SK-N-SH (cell line): ENCODE measurements at regions not wholly inside any gene's neighbourhood (a gene's known extent, or its start where the extent isn't known, plus 50 kb on each side); places are given as distances from the start of the nearest gene placed in this dataset.

Experiments
- CTCF ChIA-PET: fragments of 300-600, 350-600 bp; formaldehyde crosslinking; extraction: SDS; loops from one replicate; lab custom pipeline; 2021; lab: Yijun Ruan, JAX
- POLR2A ChIA-PET: fragments of 350-600 bp; sonication (Branson Sonifier 250); formaldehyde crosslinking; extraction: SDS; loops from one replicate; lab custom pipeline; 2020; ENCODE audit warnings: antibody characterized with exemption, inconsistent platforms; lab: Yijun Ruan, JAX
- DNase-seq: peaks from one replicate; pipeline ENCODE4 v3.0.0; 2012
- H2AFZ ChIP-seq: fragments of 200-600 bp; sonication (generic); 2 replicates; pipeline ENCODE4 v1.8.1; 2016; ENCODE audit warnings: antibody characterized with exemption, mild to moderate bottlenecking, low read depth
- H3F3A ChIP-seq: fragments of 200-600 bp; sonication (generic); replicated peaks from 2 replicates; pipeline ENCODE3; 2016; ENCODE audit warnings: antibody characterized with exemption, mild to moderate bottlenecking; ENCODE audit not compliant: insufficient read depth
- H3K27ac ChIP-seq, 2 experiments: fragments of 200-500 bp in 1 of 2; fragments of 200-600 bp in 1 of 2; sonication (Bioruptor generic) in 1 of 2; sonication (generic), shearing (Covaris generic) in 1 of 2; 2 replicates each; pipeline versions ENCODE4 v1.5.1 to v1.6.1; 2014 to 2016; ENCODE audit warnings: low read depth in 2 of 2, inconsistent platforms in 1 of 2, low read length in 1 of 2, mild to moderate bottlenecking in 1 of 2, mixed read lengths in 1 of 2
- H3K27me3 ChIP-seq: fragments of 200-600 bp; sonication (generic), shearing (Covaris generic); 2 replicates; pipeline ENCODE4 v1.6.1; 2016; ENCODE audit warnings: mixed run types; ENCODE audit not compliant: insufficient read depth
- H3K36me3 ChIP-seq, 2 experiments: fragments of 200-500 bp in 1 of 2; fragments of 200-600 bp in 1 of 2; sonication (Bioruptor generic) in 1 of 2; sonication (generic) in 1 of 2; replicated peaks in 1 of 2; 2 replicates each; pipeline versions ENCODE3 to v1.5.1; 2014 to 2016; ENCODE audit warnings: low read length in 1 of 2, mild to moderate bottlenecking in 1 of 2; ENCODE audit not compliant: insufficient read depth in 2 of 2, control insufficient read depth in 1 of 2
- H3K4me1 ChIP-seq, 2 experiments: fragments of 200-500 bp in 1 of 2; fragments of 200-600 bp in 1 of 2; sonication (Bioruptor generic) in 1 of 2; sonication (generic), shearing (Covaris generic) in 1 of 2; 2 replicates each; pipeline versions ENCODE4 v1.5.1 to v1.6.1; 2014 to 2016; ENCODE audit warnings: low read depth in 1 of 2, low read length in 1 of 2, mixed run types in 1 of 2; ENCODE audit not compliant: insufficient read depth in 2 of 2, control insufficient read depth in 1 of 2
- H3K4me2 ChIP-seq: fragments of 200-600 bp; sonication (generic), shearing (Covaris generic); 2 replicates; pipeline ENCODE4 v1.6.1; 2017; ENCODE audit warnings: mixed run types
- H3K4me3 ChIP-seq, 2 experiments: fragments of 200-500 bp in 1 of 2; fragments of 200-600 bp in 1 of 2; sonication (Bioruptor generic) in 1 of 2; sonication (generic), shearing (Covaris generic) in 1 of 2; 2 replicates each; pipeline versions ENCODE4 v1.5.1 to v1.8.1; 2014 to 2016; ENCODE audit warnings: low read depth in 2 of 2, inconsistent platforms in 1 of 2, low read length in 1 of 2, mild to moderate bottlenecking in 1 of 2, mixed read lengths in 1 of 2, moderate library complexity in 1 of 2
- H3K79me2 ChIP-seq: fragments of 200-600 bp; sonication (generic); 2 replicates; pipeline ENCODE4 v1.8.1; 2017; ENCODE audit warnings: mild to moderate bottlenecking; ENCODE audit not compliant: insufficient read depth
- H3K9ac ChIP-seq: fragments of 200-600 bp; sonication (generic); 2 replicates; pipeline ENCODE4 v1.6.1; 2017; ENCODE audit warnings: mixed run types
- H3K9me2 ChIP-seq: fragments of 200-600 bp; sonication (generic); 2 replicates; pipeline ENCODE4 v1.6.1; 2017; ENCODE audit warnings: mixed run types
- H3K9me3 ChIP-seq: fragments of 200-600 bp; sonication (generic); 2 replicates; pipeline ENCODE4 v1.6.1; 2017; ENCODE audit warnings: mixed run types, mild to moderate bottlenecking, moderate library complexity
- H4K20me1 ChIP-seq: fragments of 200-600 bp; sonication (generic); 2 replicates; pipeline ENCODE4 v1.6.1; 2017; ENCODE audit warnings: mild to moderate bottlenecking, mixed run types; ENCODE audit not compliant: insufficient read depth
- CHD2 ChIP-seq: fragments of 150-350 bp; IDR thresholded peaks from 2 replicates; pipeline ENCODE4 v1.6.1; 2018; ENCODE audit warnings: low read length; ENCODE audit not compliant: partially characterized antibody
- EZH2phosphoT487 ChIP-seq: fragments of 200-600 bp; sonication (generic); IDR thresholded peaks from 2 replicates; pipeline ENCODE4 v1.6.1; 2017; ENCODE audit warnings: low read depth, mixed run types, mild to moderate bottlenecking, antibody characterized with exemption, moderate library complexity, borderline replicate concordance
- FOSL2 ChIP-seq: IDR thresholded peaks from 2 replicates; pipeline ENCODE4 v1.4.0; 2012; ENCODE audit warnings: low read depth, mild to moderate bottlenecking, moderate library complexity, borderline replicate concordance
- FOXM1 ChIP-seq: IDR thresholded peaks from 2 replicates; pipeline ENCODE4 v1.4.0; 2012; ENCODE audit warnings: low read depth, mild to moderate bottlenecking
- GABPA ChIP-seq: IDR thresholded peaks from 2 replicates; pipeline ENCODE4 v1.4.0; 2012; ENCODE audit warnings: low read depth, mild to moderate bottlenecking
- GATA2 ChIP-seq: sonication (generic); formaldehyde crosslinking; IDR thresholded peaks from 2 replicates; pipeline ENCODE4 v1.5.0; 2020; ENCODE audit warnings: mild to moderate bottlenecking, missing genetic modification reagents
- JUND ChIP-seq: IDR thresholded peaks from 2 replicates; pipeline ENCODE4 v1.4.0; 2012
- MXI1 ChIP-seq: IDR thresholded peaks from 2 replicates; pipeline ENCODE4 v1.6.1; 2012; ENCODE audit warnings: mild to moderate bottlenecking, low read depth, low read length, improper control_type of control experiment
- NFIC ChIP-seq: IDR thresholded peaks from 2 replicates; pipeline ENCODE4 v1.4.0; 2012; ENCODE audit warnings: borderline replicate concordance
- POLR2AphosphoS5 ChIP-seq: IDR thresholded peaks from 2 replicates; pipeline ENCODE4 v1.6.1; 2012; ENCODE audit warnings: low read depth, low read length
- RAD21 ChIP-seq: IDR thresholded peaks from 2 replicates; pipeline ENCODE4 v1.6.1; 2012; ENCODE audit warnings: mild to moderate bottlenecking, low read length
- RCOR1 ChIP-seq: fragments of 150-350 bp; IDR thresholded peaks from 2 replicates; pipeline ENCODE4 v1.6.1; 2017; ENCODE audit warnings: antibody characterized with exemption, low read length
- RFX5 ChIP-seq: IDR thresholded peaks from 2 replicates; pipeline ENCODE4 v1.6.1; 2012; ENCODE audit warnings: mild to moderate bottlenecking, improper control_type of control experiment, low read length
- RXRA ChIP-seq: IDR thresholded peaks from 2 replicates; pipeline ENCODE4 v1.4.0; 2012; ENCODE audit warnings: low read depth, mild to moderate bottlenecking, borderline replicate concordance
- SMC3 ChIP-seq: IDR thresholded peaks from 2 replicates; pipeline ENCODE4 v1.6.1; 2012; ENCODE audit warnings: low read depth, low read length, improper control_type of control experiment
- TAF1 ChIP-seq: IDR thresholded peaks from 2 replicates; pipeline ENCODE4 v1.6.1; 2012; ENCODE audit warnings: low read depth, mild to moderate bottlenecking, low read length, moderate library complexity, borderline replicate concordance
- TCF12 ChIP-seq: IDR thresholded peaks from 2 replicates; pipeline ENCODE4 v1.4.0; 2012
- WGBS: methylation state at CpG from one replicate; pipeline ENCODE4 v1.1.6; 2017; ENCODE audit warnings: low lambda C conversion rate; 5-methylcytosine and 5-hydroxymethylcytosine counted together
- TF ChIP-seq, protein P1 (sequence below): IDR thresholded peaks from 2 replicates; pipeline ENCODE4 v1.4.0; 2012; ENCODE audit warnings: low read depth, borderline replicate concordance
- TF ChIP-seq, protein P2 (sequence below): fragments of 200-600 bp; sonication (generic); IDR thresholded peaks from 2 replicates; pipeline ENCODE4 v1.6.1; 2017; ENCODE audit warnings: antibody characterized with exemption, mild to moderate bottlenecking, moderate library complexity
- TF ChIP-seq, protein P3 (sequence below): fragments of 150-350 bp; IDR thresholded peaks from 2 replicates; pipeline ENCODE4 v1.6.1; 2017; ENCODE audit warnings: antibody characterized with exemption, low read length, low read depth, borderline replicate concordance
- TF ChIP-seq, protein P4 (sequence below): IDR thresholded peaks from 2 replicates; pipeline ENCODE4 v1.4.0; 2012; ENCODE audit warnings: low read depth

DNA sequence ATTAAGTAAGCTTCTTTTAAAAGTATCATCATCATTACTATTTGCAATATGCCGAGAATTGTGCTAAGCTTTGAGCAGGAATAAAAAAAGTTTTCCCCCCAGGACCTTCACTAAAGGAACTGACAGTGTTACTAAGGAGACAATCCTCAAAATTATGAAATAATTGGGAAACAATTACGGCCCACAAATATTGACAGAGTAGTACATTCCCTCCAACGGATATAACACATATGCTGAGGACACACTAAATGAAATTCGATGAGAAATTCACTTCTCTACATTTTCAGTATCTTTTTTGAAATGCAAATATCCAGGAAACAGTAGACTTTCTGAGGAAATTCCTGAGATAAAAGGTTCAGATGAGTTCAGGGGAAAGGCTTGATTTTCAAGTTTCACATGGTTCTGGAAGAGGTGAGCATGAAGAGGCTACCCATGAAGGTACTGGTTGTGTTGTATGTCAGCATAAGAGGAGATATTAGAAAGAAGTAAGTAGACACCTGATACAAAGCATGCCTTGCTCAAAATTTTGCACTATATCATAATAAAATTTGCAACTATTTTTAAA lies 171.2 kb upstream of the NR5A2 start:
- no peak for TF ChIP-seq TAF1
- no peak for TF ChIP-seq SMC3
- Histone ChIP-seq H3K4me1 (no peaks in the 10 kb centered on the region; a peak in 1 of 4 replicates), H3K4me3 (no peak overlapping the region), H3K27ac (peak overlapping the region in 1 of 2 experiments; percentile 50; a peak in 2 of 4 replicates), H3K9ac (no peak overlapping the region), H3K27me3 (no peaks in the 10 kb centered on the region), H3K9me2 (no peaks in the 10 kb centered on the region), H3K79me2 (no peaks in the 10 kb centered on the region), H3K4me2 (no peak overlapping the region), H4K20me1 (no peaks in the 10 kb centered on the region), H3K36me3 (no peaks in the 10 kb centered on the region), H2AFZ (no peak overlapping the region), H3F3A (no peaks in the 10 kb centered on the region), H3K9me3 (no peaks in the 10 kb centered on the region)
- no peak for DNase-seq
- WGBS: 55% methylated on average over 4 of the region's 4 CpGs
- ChIA-PET POLR2A (no interaction called here), CTCF (no interaction called here)

DNA sequence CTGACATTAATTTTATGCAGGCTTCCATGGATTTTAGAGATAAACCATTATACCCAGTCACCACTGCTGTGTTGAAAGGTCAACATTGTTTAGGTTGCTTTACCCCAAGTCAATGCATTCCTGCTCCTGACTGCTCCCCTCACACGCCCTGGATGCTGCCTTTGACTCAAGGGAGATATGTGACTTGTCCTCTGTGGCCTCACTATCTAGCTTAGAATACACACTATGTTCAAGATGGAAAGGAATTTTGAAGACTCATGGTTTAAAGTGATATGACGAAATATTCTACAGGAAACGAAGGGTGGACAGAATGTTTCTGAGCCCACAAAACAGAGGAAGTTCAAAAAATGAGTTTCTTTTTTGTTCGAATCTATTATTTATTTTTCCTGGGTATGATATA lies 170.4 kb upstream of the NR5A2 start:
- Histone ChIP-seq H3K27ac (no peak overlapping the region), H4K20me1 (no peaks in the 10 kb centered on the region), H3K4me1 (no peaks in the 10 kb centered on the region; a peak in 1 of 4 replicates), H3K27me3 (no peaks in the 10 kb centered on the region), H3K9ac (no peak overlapping the region), H3K9me2 (no peaks in the 10 kb centered on the region), H2AFZ (no peak overlapping the region), H3K4me3 (no peak overlapping the region), H3K79me2 (no peaks in the 10 kb centered on the region), H3K4me2 (no peak overlapping the region), H3F3A (no peaks in the 10 kb centered on the region), H3K36me3 (no peaks in the 10 kb centered on the region), H3K9me3 (no peaks in the 10 kb centered on the region)
- DNase-seq: no peak
- CTCF ChIA-PET: no interaction called here
- 52% methylated on average over 4 of the region's 4 CpGs for WGBS
- TF ChIP-seq, protein P1, sequence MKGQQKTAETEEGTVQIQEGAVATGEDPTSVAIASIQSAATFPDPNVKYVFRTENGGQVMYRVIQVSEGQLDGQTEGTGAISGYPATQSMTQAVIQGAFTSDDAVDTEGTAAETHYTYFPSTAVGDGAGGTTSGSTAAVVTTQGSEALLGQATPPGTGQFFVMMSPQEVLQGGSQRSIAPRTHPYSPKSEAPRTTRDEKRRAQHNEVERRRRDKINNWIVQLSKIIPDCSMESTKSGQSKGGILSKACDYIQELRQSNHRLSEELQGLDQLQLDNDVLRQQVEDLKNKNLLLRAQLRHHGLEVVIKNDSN: no peak
- TF ChIP-seq GATA2 (CRISPR knock-in tag): no peak
- TF ChIP-seq CHD2: no peak
- TF ChIP-seq RCOR1: no peak
- no peak for TF ChIP-seq EZH2phosphoT487
- no peak for TF ChIP-seq POLR2AphosphoS5
- POLR2A ChIA-PET: no interaction called here

DNA sequence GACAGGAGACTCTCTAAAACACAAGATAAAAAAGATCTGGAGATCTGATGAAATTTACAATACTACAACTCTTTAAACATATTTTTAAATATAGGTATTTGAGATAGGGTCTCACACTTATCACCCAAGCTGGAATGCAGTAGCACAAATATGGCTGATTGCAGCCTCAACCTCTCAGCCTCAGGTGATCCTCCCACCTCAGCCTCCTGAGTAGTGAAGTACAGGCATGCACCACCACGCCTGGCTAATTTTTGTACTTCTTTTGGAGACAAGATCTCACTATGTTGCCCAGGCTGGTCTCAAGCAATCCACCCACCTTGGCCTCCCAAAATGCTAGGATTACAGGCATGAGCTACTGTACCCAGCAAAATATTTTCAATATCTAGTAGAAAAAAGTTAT lies 170.0 kb upstream of the NR5A2 start:
- H3K9me2 ChIP-seq: no peaks in the 10 kb centered on the region
- H3K27ac ChIP-seq: no peak overlapping the region
- H3K9ac ChIP-seq: no peak overlapping the region
- no peak for DNase-seq
- TF ChIP-seq FOXM1 (no peak), RAD21 (no peak), NFIC (no peak), GABPA (no peak), TCF12 (no peak), RFX5 (no peak), SMC3 (no peak), MXI1 (no peak), EZH2phosphoT487 (no peak), CHD2 (no peak), FOSL2 (no peak), RCOR1 (no peak), JUND (no peak), RXRA (no peak)
- TF ChIP-seq, protein P2, sequence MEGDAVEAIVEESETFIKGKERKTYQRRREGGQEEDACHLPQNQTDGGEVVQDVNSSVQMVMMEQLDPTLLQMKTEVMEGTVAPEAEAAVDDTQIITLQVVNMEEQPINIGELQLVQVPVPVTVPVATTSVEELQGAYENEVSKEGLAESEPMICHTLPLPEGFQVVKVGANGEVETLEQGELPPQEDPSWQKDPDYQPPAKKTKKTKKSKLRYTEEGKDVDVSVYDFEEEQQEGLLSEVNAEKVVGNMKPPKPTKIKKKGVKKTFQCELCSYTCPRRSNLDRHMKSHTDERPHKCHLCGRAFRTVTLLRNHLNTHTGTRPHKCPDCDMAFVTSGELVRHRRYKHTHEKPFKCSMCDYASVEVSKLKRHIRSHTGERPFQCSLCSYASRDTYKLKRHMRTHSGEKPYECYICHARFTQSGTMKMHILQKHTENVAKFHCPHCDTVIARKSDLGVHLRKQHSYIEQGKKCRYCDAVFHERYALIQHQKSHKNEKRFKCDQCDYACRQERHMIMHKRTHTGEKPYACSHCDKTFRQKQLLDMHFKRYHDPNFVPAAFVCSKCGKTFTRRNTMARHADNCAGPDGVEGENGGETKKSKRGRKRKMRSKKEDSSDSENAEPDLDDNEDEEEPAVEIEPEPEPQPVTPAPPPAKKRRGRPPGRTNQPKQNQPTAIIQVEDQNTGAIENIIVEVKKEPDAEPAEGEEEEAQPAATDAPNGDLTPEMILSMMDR: no peak
- TF ChIP-seq, protein P3, sequence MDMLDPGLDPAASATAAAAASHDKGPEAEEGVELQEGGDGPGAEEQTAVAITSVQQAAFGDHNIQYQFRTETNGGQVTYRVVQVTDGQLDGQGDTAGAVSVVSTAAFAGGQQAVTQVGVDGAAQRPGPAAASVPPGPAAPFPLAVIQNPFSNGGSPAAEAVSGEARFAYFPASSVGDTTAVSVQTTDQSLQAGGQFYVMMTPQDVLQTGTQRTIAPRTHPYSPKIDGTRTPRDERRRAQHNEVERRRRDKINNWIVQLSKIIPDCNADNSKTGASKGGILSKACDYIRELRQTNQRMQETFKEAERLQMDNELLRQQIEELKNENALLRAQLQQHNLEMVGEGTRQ: no peak
- TF ChIP-seq, protein P4, sequence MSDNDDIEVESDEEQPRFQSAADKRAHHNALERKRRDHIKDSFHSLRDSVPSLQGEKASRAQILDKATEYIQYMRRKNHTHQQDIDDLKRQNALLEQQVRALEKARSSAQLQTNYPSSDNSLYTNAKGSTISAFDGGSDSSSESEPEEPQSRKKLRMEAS: no peak
- TF ChIP-seq, all 33 proteins: peak for 0
- 89% methylated on average over 1 of the region's 1 CpG for WGBS
- POLR2A ChIA-PET: no interaction called here
- Histone ChIP-seq H2AFZ (no peak overlapping the region), H3F3A (no peaks in the 10 kb centered on the region), H3K4me1 (no peaks in the 10 kb centered on the region; a peak in 1 of 4 replicates), H4K20me1 (no peaks in the 10 kb centered on the region), H3K4me2 (no peak overlapping the region), H3K79me2 (no peaks in the 10 kb centered on the region), H3K4me3 (no peak overlapping the region), H3K27me3 (no peaks in the 10 kb centered on the region), H3K36me3 (no peaks in the 10 kb centered on the region), H3K9me3 (no peaks in the 10 kb centered on the region)
- CTCF ChIA-PET: no interaction called here
